Muscle layer of colon (tissue), 2 donors: ENCODE measurements at regions not wholly inside any gene's neighbourhood (a gene's known extent, or its start where the extent isn't known, plus 50 kb on each side); places are given as distances from the start of the nearest gene placed in this dataset.
"Not testable (repeated sequence)": the region's sequence is repeated elsewhere in the genome, so short reads cannot be mapped to it uniquely, and the experiment has no call there.

Experiments used
- H3K27ac ChIP-seq: one replicate; pipeline ENCODE4 v1.7.0; 2013; ENCODE audit warnings: low read depth, mild to moderate bottlenecking, low read length, moderate library complexity
- H3K27me3 ChIP-seq, 2 donors: one replicate each; pipeline ENCODE4 v1.7.0; 2013; ENCODE audit warnings: low read length in 2 of 2, mild to moderate bottlenecking in 2 of 2; ENCODE audit not compliant: insufficient read depth in 2 of 2, control insufficient read depth in 1 of 2
- H3K36me3 ChIP-seq: one replicate; pipeline ENCODE4 v1.7.0; 2013; ENCODE audit warnings: mild to moderate bottlenecking, low read length; ENCODE audit not compliant: insufficient read depth
- H3K4me1 ChIP-seq: one replicate; pipeline ENCODE4 v1.7.0; 2013; ENCODE audit warnings: mild to moderate bottlenecking, low read length; ENCODE audit not compliant: insufficient read depth
- H3K4me3 ChIP-seq, 2 donors: one replicate each; pipeline ENCODE4 v1.7.0; 2013; ENCODE audit warnings: low read length in 2 of 2, low read depth in 1 of 2, mild to moderate bottlenecking in 1 of 2, moderate library complexity in 1 of 2
- H3K9ac ChIP-seq: one replicate; pipeline ENCODE4 v1.7.0; 2013; ENCODE audit warnings: low read length
- H3K9me3 ChIP-seq: one replicate; pipeline ENCODE4 v1.7.0; 2013; ENCODE audit warnings: mild to moderate bottlenecking, low read length
- donor health status: abdominal sarcoma.
- donor health status: Adenocarcinoma of cecum.

GRCh38 chr20:18876394-18876793 lies 62.8 kb downstream of the SCP2D1 start:
- not testable (repeated sequence) for H3K9me3 ChIP-seq, H3K27ac ChIP-seq, H3K4me1 ChIP-seq, H3K4me3 ChIP-seq, H3K36me3 ChIP-seq, H3K9ac ChIP-seq, H3K27me3 ChIP-seq

GRCh38 chr20:18879262-18879661 lies 65.7 kb downstream of the SCP2D1 start:
- Histone ChIP-seq H3K36me3 (no peaks in the 10 kb centered on the region), H3K9me3 (no peaks in the 10 kb centered on the region), H3K27ac (no peak overlapping the region), H3K4me1 (no peaks in the 10 kb centered on the region), H3K27me3 (no peaks in the 10 kb centered on the region), H3K9ac (no peak overlapping the region), H3K4me3 (no peak overlapping the region)

- Histone ChIP-seq H3K4me3 (no peak overlapping the region), H3K4me1 (no peaks in the 10 kb centered on the region), H3K27ac (no peak overlapping the region), H3K9ac (no peak overlapping the region), H3K36me3 (no peaks in the 10 kb centered on the region), H3K9me3 (no peaks in the 10 kb centered on the region), H3K27me3 (no peaks in the 10 kb centered on the region)
These were observed 73.2 kb downstream of the SCP2D1 start for GRCh38 chr20:18886756-18887155.

GRCh38 chr20:18901980-18902737 lies 88.6 kb downstream of the SCP2D1 start:
- Histone ChIP-seq H3K36me3 (no peaks in the 10 kb centered on the region), H3K9ac (no peak overlapping the region), H3K4me1 (no peaks in the 10 kb centered on the region), H3K4me3 (no peak overlapping the region), H3K27me3 (no peaks in the 10 kb centered on the region), H3K27ac (no peak overlapping the region), H3K9me3 (no peaks in the 10 kb centered on the region)

- H3K9ac ChIP-seq = no peak overlapping the region
- H3K4me3 ChIP-seq = no peak overlapping the region
- no peak overlapping the region for H3K27ac ChIP-seq
- H3K9me3 ChIP-seq = no peaks in the 10 kb centered on the region
- H3K27me3 ChIP-seq = no peaks in the 10 kb centered on the region
- no peaks in the 10 kb centered on the region for H3K4me1 ChIP-seq
- no peaks in the 10 kb centered on the region for H3K36me3 ChIP-seq
These were observed 90.6 kb downstream of the SCP2D1 start for GRCh38 chr20:18904192-18904591.

- Histone ChIP-seq H3K27ac (no peak overlapping the region), H3K36me3 (no peaks in the 10 kb centered on the region), H3K9ac (no peak overlapping the region), H3K4me1 (no peaks in the 10 kb centered on the region), H3K27me3 (no peaks in the 10 kb centered on the region), H3K4me3 (no peak overlapping the region), H3K9me3 (no peaks in the 10 kb centered on the region)
These were observed 91.0 kb downstream of the SCP2D1 start for GRCh38 chr20:18904624-18905023.

- Histone ChIP-seq H3K9me3 (no peaks in the 10 kb centered on the region), H3K4me3 (no peak overlapping the region), H3K4me1 (no peaks in the 10 kb centered on the region), H3K27me3 (no peaks in the 10 kb centered on the region), H3K27ac (no peak overlapping the region), H3K36me3 (no peaks in the 10 kb centered on the region), H3K9ac (no peak overlapping the region)
These were observed 92.5 kb downstream of the SCP2D1 start for GRCh38 chr20:18906046-18906445.

- H3K4me3 ChIP-seq = no peak overlapping the region
- no peaks in the 10 kb centered on the region for H3K4me1 ChIP-seq
- H3K9ac ChIP-seq = no peak overlapping the region
- no peak overlapping the region for H3K27ac ChIP-seq
- no peaks in the 10 kb centered on the region for H3K36me3 ChIP-seq
- H3K27me3 ChIP-seq = no peaks in the 10 kb centered on the region
- no peaks in the 10 kb centered on the region for H3K9me3 ChIP-seq
These were observed 93.8 kb downstream of the SCP2D1 start for GRCh38 chr20:18907353-18907752.

- H3K4me1 ChIP-seq = no peaks in the 10 kb centered on the region
- no peak overlapping the region for H3K27ac ChIP-seq
- H3K9ac ChIP-seq = no peak overlapping the region
- no peaks in the 10 kb centered on the region for H3K9me3 ChIP-seq
- H3K4me3 ChIP-seq = no peak overlapping the region
- no peaks in the 10 kb centered on the region for H3K36me3 ChIP-seq
- no peaks in the 10 kb centered on the region for H3K27me3 ChIP-seq
These were observed 94.5 kb downstream of the SCP2D1 start for GRCh38 chr20:18908109-18908508.

- H3K4me1 ChIP-seq = no peaks in the 10 kb centered on the region
- H3K4me3 ChIP-seq = no peak overlapping the region
- H3K27ac ChIP-seq = no peak overlapping the region
- H3K27me3 ChIP-seq = no peaks in the 10 kb centered on the region
- no peak overlapping the region for H3K9ac ChIP-seq
- no peaks in the 10 kb centered on the region for H3K9me3 ChIP-seq
- H3K36me3 ChIP-seq = no peaks in the 10 kb centered on the region
These were observed 95.7 kb downstream of the SCP2D1 start for GRCh38 chr20:18909254-18909653.

- Histone ChIP-seq H3K4me1 (no peaks in the 10 kb centered on the region), H3K4me3 (no peak overlapping the region), H3K9ac (no peak overlapping the region), H3K27ac (no peak overlapping the region), H3K27me3 (no peaks in the 10 kb centered on the region), H3K9me3 (no peaks in the 10 kb centered on the region), H3K36me3 (no peaks in the 10 kb centered on the region)
These were observed 100.1 kb downstream of the SCP2D1 start for GRCh38 chr20:18913701-18914100.

- Histone ChIP-seq H3K4me1 (no peaks in the 10 kb centered on the region), H3K9ac (no peak overlapping the region), H3K9me3 (no peaks in the 10 kb centered on the region), H3K36me3 (no peaks in the 10 kb centered on the region), H3K4me3 (no peak overlapping the region), H3K27ac (no peak overlapping the region), H3K27me3 (no peaks in the 10 kb centered on the region)
These were observed 101.2 kb downstream of the SCP2D1 start for GRCh38 chr20:18914796-18915195.
